ENCODE measurements at regions not wholly inside any gene's neighbourhood (a gene's known extent, or its start where the extent isn't known, plus 50 kb on each side); places are given as distances from the start of the nearest gene placed in this dataset.

DNA sequence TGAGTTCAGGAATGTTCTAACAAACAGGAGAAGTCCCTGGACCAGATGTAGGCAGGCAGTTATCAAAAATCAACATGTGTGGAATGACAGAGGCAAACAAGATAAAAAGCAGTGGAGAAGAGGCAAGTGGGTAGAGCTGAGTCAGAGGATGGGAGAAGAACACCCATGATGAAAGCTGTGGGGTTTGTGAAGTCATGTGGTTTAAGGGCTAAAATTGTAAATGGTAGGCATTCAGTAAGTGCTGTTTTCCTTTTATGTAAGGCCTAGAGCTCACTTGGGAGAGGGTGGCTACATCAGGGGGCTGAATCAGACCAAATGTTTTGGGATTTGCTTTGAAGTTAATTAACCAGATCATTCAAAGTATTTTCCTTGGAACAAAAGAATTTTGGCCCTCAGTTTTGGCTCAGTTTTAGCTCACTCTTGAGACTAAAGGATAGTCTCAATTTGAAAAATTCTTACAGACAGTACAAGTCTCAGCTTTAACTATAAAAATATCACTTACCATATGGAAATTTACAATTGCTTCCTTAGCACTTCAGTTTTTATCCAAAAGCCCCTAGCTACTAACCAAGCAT, 114.5 kb upstream of the PCDH7 start:
- TF ChIP-seq EP300 (IDR thresholded peaks at IDR 0.05) = no peak
- TF ChIP-seq, protein P1, sequence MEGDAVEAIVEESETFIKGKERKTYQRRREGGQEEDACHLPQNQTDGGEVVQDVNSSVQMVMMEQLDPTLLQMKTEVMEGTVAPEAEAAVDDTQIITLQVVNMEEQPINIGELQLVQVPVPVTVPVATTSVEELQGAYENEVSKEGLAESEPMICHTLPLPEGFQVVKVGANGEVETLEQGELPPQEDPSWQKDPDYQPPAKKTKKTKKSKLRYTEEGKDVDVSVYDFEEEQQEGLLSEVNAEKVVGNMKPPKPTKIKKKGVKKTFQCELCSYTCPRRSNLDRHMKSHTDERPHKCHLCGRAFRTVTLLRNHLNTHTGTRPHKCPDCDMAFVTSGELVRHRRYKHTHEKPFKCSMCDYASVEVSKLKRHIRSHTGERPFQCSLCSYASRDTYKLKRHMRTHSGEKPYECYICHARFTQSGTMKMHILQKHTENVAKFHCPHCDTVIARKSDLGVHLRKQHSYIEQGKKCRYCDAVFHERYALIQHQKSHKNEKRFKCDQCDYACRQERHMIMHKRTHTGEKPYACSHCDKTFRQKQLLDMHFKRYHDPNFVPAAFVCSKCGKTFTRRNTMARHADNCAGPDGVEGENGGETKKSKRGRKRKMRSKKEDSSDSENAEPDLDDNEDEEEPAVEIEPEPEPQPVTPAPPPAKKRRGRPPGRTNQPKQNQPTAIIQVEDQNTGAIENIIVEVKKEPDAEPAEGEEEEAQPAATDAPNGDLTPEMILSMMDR (IDR thresholded peaks at IDR 0.05) = no peak
